ENCODE measurements at regions not wholly inside any gene's neighbourhood (a gene's known extent, or its start where the extent isn't known, plus 50 kb on each side); places are given as distances from the start of the nearest gene placed in this dataset.

GRCh38 chr3:72279631-72280041, 494.7 kb upstream of the PROK2 start (continued):
- TF ChIP-seq ETS1 (IDR thresholded peaks at IDR 0.05): no peak

GRCh38 chr3:72279068-72279604, 494.2 kb upstream of the PROK2 start:
- no peaks in the 10 kb centered on the region for H3K79me2 ChIP-seq (replicated peaks; ENCODE audit: insufficient read depth)
- H4K20me1 ChIP-seq (replicated peaks; ENCODE audit: insufficient read depth): no peaks in the 10 kb centered on the region
- Mint-ChIP-seq H3K4me3 (no peak overlapping the region), H3K4me1 (peaks cover 8% of the 10 kb centered on the region; the same call in 2 of the 3 replicates), H3K36me3 (ENCODE audit: low read depth) (no peaks in the 10 kb centered on the region), H3K9me3 (peaks cover 5% of the 10 kb centered on the region; the same call in 2 of the 3 replicates), H3K27me3 (ENCODE audit: insufficient read depth, low read depth, poor library complexity) (peaks cover 6% of the 10 kb centered on the region), H3K27ac (no peak overlapping the region)
- H3K27me3 ChIP-seq (ENCODE audit: insufficient read depth): no peaks in the 10 kb centered on the region
- ATAC-seq (no peak), DNase-seq (ENCODE audit: low spot score) (no peak)
- peaks cover 13% of the 10 kb centered on the region; the same call in 1 of the 2 replicates for H3K9me2 ChIP-seq (ENCODE audit: insufficient read depth)
- H3F3A ChIP-seq (replicated peaks; ENCODE audit: low read depth): no peaks in the 10 kb centered on the region
- TF ChIP-seq JUNB (IDR thresholded peaks at IDR 0.05; ENCODE audit: unreplicated experiment) (no peak), ZNF331 (CRISPR knock-in tag; IDR thresholded peaks at IDR 0.05; ENCODE audit: low read depth) (no peak), NANOG (IDR thresholded peaks at IDR 0.05; ENCODE audit: borderline replicate concordance) (no peak), ZNF114 (CRISPR knock-in tag; IDR thresholded peaks at IDR 0.05) (no peak)
- no peak overlapping the region for H3K27ac ChIP-seq (ENCODE audit: low read depth)
- H3K36me3 ChIP-seq (ENCODE audit: insufficient read depth): no peaks in the 10 kb centered on the region
- no peak overlapping the region for H3K4me2 ChIP-seq
- H2AFZ ChIP-seq: peak overlapping the region; percentile 69
- no peaks in the 10 kb centered on the region for H3K4me1 ChIP-seq (ENCODE audit: insufficient read depth)
- H3K4me3 ChIP-seq: no peak overlapping the region

- peaks cover 6% of the 10 kb centered on the region for H3K27me3 Mint-ChIP-seq (ENCODE audit: insufficient read depth, low read depth, poor library complexity)
- ATAC-seq (no peak), DNase-seq (ENCODE audit: low spot score) (no peak)
- no peaks in the 10 kb centered on the region for H3K27me3 ChIP-seq (ENCODE audit: insufficient read depth)
- H3K4me2 ChIP-seq: no peak overlapping the region
- H2AFZ ChIP-seq: no peak overlapping the region
- no peaks in the 10 kb centered on the region for H3F3A ChIP-seq (replicated peaks; ENCODE audit: low read depth)
- H3K27ac ChIP-seq (ENCODE audit: low read depth): no peak overlapping the region
- no peaks in the 10 kb centered on the region for H4K20me1 ChIP-seq (replicated peaks; ENCODE audit: insufficient read depth)
- peaks cover 5% of the 10 kb centered on the region; the same call in 2 of the 3 replicates for H3K9me3 Mint-ChIP-seq
- H3K4me3 ChIP-seq: no peak overlapping the region
- H3K36me3 Mint-ChIP-seq (ENCODE audit: low read depth): no peaks in the 10 kb centered on the region
- H3K4me1 ChIP-seq (ENCODE audit: insufficient read depth): no peaks in the 10 kb centered on the region
- H3K27ac Mint-ChIP-seq: no peak overlapping the region
- H3K79me2 ChIP-seq (replicated peaks; ENCODE audit: insufficient read depth): no peaks in the 10 kb centered on the region
- no peak overlapping the region for H3K4me3 Mint-ChIP-seq
- peaks cover 13% of the 10 kb centered on the region; the same call in 1 of the 2 replicates for H3K9me2 ChIP-seq (ENCODE audit: insufficient read depth)
- H3K4me1 Mint-ChIP-seq: peaks cover 15% of the 10 kb centered on the region
- no peaks in the 10 kb centered on the region for H3K36me3 ChIP-seq (ENCODE audit: insufficient read depth)
- no peak for TF ChIP-seq CREB1 (CRISPR knock-in tag; IDR thresholded peaks at IDR 0.05; ENCODE audit: low read depth)
- no peak for TF ChIP-seq ZNF114 (CRISPR knock-in tag; IDR thresholded peaks at IDR 0.05)
- TF ChIP-seq REST (IDR thresholded peaks at IDR 0.05; ENCODE audit: unreplicated experiment): no peak
- no peak for TF ChIP-seq EZH2phosphoT487 (IDR thresholded peaks at IDR 0.05; ENCODE audit: unreplicated experiment)
- no peak for TF ChIP-seq STAT1 (IDR thresholded peaks at IDR 0.05; ENCODE audit: unreplicated experiment)
- TF ChIP-seq CTCF (conservative IDR thresholded peaks at IDR 0.05; ENCODE audit: low read depth in 2 of 2): no peak
- no peak for TF ChIP-seq ZNF331 (CRISPR knock-in tag; IDR thresholded peaks at IDR 0.05; ENCODE audit: low read depth)
These were observed 493.6 kb upstream of the PROK2 start for GRCh38 chr3:72278349-72279067.
